Erythroblast (primary cell): ENCODE measurements at regions not wholly inside any gene's neighbourhood (a gene's known extent, or its start where the extent isn't known, plus 50 kb on each side); places are given as distances from the start of the nearest gene placed in this dataset.

Experiments used
- GATA1 ChIP-seq: IDR thresholded peaks from 2 replicates; pipeline ENCODE4 v1.6.1; 2011; ENCODE audit warnings: low read depth, mild to moderate bottlenecking, control low read depth, low read length, moderate library complexity
- POLR2A ChIP-seq: IDR thresholded peaks from 2 replicates; pipeline ENCODE4 v1.6.1; 2011; ENCODE audit warnings: mild to moderate bottlenecking, low read length

DNA sequence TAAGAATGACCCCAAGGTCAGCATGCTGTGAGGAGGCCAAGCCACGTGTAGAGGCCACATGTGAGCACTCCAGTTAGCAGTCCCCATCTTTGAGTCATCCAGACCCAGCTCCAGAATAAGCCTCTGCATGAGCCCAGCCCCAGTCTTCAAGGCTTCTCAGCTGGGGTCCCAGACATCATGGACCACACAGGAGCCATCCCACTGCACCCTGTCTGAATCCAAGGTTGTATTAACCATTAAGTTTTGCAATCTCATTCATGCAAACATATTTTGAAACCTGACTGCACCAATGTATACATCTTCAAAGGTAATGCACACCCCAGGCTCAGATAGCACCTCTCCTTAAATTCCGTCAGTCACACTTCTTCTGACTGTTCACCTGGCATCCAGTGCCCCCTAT is 249.1 kb upstream of the CHRNA7 start:
- TF ChIP-seq POLR2A (no peak), GATA1 (no peak)
